ENCODE measurements at regions not wholly inside any gene's neighbourhood (a gene's known extent, or its start where the extent isn't known, plus 50 kb on each side); places are given as distances from the start of the nearest gene placed in this dataset.

- TF ChIP-seq CEBPZ (IDR thresholded peaks at IDR 0.05; ENCODE audit: low read depth, low read length) (no peak), ATF3 (IDR thresholded peaks at IDR 0.05; ENCODE audit: borderline replicate concordance, extremely low read depth, low read depth, low read length) (no peak), USF2 (IDR thresholded peaks at IDR 0.05; ENCODE audit: borderline replicate concordance, low read depth, low read length) (no peak), BMI1 (IDR thresholded peaks at IDR 0.05; ENCODE audit: borderline replicate concordance) (peak; percentile 44; the same call in 1 of the 2 replicates), NR2F1 (conservative IDR thresholded peaks at IDR 0.05) (peak; percentile 58), ZNF622 (IDR thresholded peaks at IDR 0.05) (no peak), JUNB (IDR thresholded peaks at IDR 0.05) (peak; percentile 54), SIX5 (IDR thresholded peaks at IDR 0.05; ENCODE audit: low read depth, low read length, severe bottlenecking) (no peak), CREM (IDR thresholded peaks at IDR 0.05; ENCODE audit: low read depth) (peak; percentile 85), CBFB (IDR thresholded peaks at IDR 0.05; ENCODE audit: low read depth) (peak; percentile 32; the same call in 1 of the 2 replicates), LARP7 (IDR thresholded peaks at IDR 0.05) (no peak), CTCF (IDR thresholded peaks at IDR 0.05 in 2 of 3, conservative IDR thresholded peaks at IDR 0.05 in 1 of 3; ENCODE audit: control insufficient read depth in 2 of 3, extremely low read depth in 1 of 3, insufficient read depth in 1 of 3, low read depth in 3 of 3, low read length in 3 of 3) (no peak), ASH2L (IDR thresholded peaks at IDR 0.05; ENCODE audit: borderline replicate concordance, low read depth) (no peak), SMAD5 (IDR thresholded peaks at IDR 0.05; ENCODE audit: low read depth) (no peak), SMC3 (IDR thresholded peaks at IDR 0.05; ENCODE audit: borderline replicate concordance, low read length) (peak; percentile 12; the same call in 1 of the 2 replicates), NFXL1 (IDR thresholded peaks at IDR 0.05; ENCODE audit: borderline replicate concordance) (no peak), CHD2 (IDR thresholded peaks at IDR 0.05; ENCODE audit: borderline replicate concordance, low read depth, low read length) (peak; percentile 79; the same call in 1 of the 2 replicates), ZBED1 (IDR thresholded peaks at IDR 0.05; ENCODE audit: borderline replicate concordance) (peak; percentile 81; the same call in 1 of the 2 replicates), MYC (IDR thresholded peaks at IDR 0.05; ENCODE audit: insufficient read depth, insufficient read length, insufficient replicate concordance, low read length, severe bottlenecking) (no peak), NR2C1 (IDR thresholded peaks at IDR 0.05) (no peak), ZNF217 (IDR thresholded peaks at IDR 0.05) (no peak), RAD21 (IDR thresholded peaks at IDR 0.05; ENCODE audit: insufficient read depth, low read depth, low read length) (peak; percentile 14; the same call in 1 of the 2 replicates)
Measured at GRCh38 chr5:116763987-116764866, 189.6 kb upstream of the SEMA6A start (continued).

All from GM12878 (cell line).